Body of pancreas (tissue), 4 donors: ENCODE measurements at regions not wholly inside any gene's neighbourhood (a gene's known extent, or its start where the extent isn't known, plus 50 kb on each side); places are given as distances from the start of the nearest gene placed in this dataset.

Experiments used
- CTCF ChIP-seq, 7 experiments: fragments of 450-650 bp in 4 of 7; fragments of 200-600 bp in 3 of 7; sonication (generic) in 3 of 7; IDR thresholded peaks; one replicate each; pipeline ENCODE4 v1.5.1; 2016 to 2019; ENCODE audit warnings: antibody characterized with exemption in 7 of 7
- POLR2A ChIP-seq, 3 donors: fragments of 450-650 bp; IDR thresholded peaks; one replicate each; pipeline ENCODE4 v1.6.1; 2016; ENCODE audit warnings: antibody characterized with exemption in 3 of 3, mild to moderate bottlenecking in 2 of 3

GRCh38 chr1:208917723-208918122, 665.8 kb upstream of the CAMK1G start:
- TF ChIP-seq CTCF (IDR thresholded peaks at IDR 0.05) (no peak), POLR2A (IDR thresholded peaks at IDR 0.05) (no peak)
